SH-SY5Y (cell line): ENCODE measurements at regions not wholly inside any gene's neighbourhood (a gene's known extent, or its start where the extent isn't known, plus 50 kb on each side); places are given as distances from the start of the nearest gene placed in this dataset.

ENCODE experiments used
- GATA2 ChIP-seq: IDR thresholded peaks from 2 replicates; pipeline ENCODE4 v1.6.1; 2011; ENCODE audit warnings: mild to moderate bottlenecking, low read depth, low read length
- GATA3 ChIP-seq: IDR thresholded peaks from 2 replicates; pipeline ENCODE4 v1.6.1; 2011; ENCODE audit warnings: low read depth, mild to moderate bottlenecking, low read length, moderate library complexity

GRCh38 chr7:149664176-149664575 lies 109.2 kb downstream of the ZNF467 start:
- TF ChIP-seq GATA2 (no peak), GATA3 (no peak)
